ENCODE measurements at regions not wholly inside any gene's neighbourhood (a gene's known extent, or its start where the extent isn't known, plus 50 kb on each side); places are given as distances from the start of the nearest gene placed in this dataset.
"Not testable (repeated sequence)": the region's sequence is repeated elsewhere in the genome, so short reads cannot be mapped to it uniquely, and the experiment has no call there.

- peak in 1 of 6 donors; percentile 3 for DNase-seq (ENCODE audit: low read depth in 4 of 6, low spot score in 6 of 6)
- no CpG with 5 or more reads among the region's 1 CpG for WGBS (ENCODE audit: insufficient coverage)
- no peak overlapping the region for H3K4me3 ChIP-seq (ENCODE audit: low read depth, low read length)
These were observed 453.6 kb upstream of the EPHA5 start for GRCh38 chr4:66123831-66124413.

GRCh38 chr4:66123190-66123589, 452.9 kb upstream of the EPHA5 start:
- Histone ChIP-seq H3K4me1 (ENCODE audit: control insufficient read depth, insufficient read depth, low read length) (no peaks in the 10 kb centered on the region), H3K36me3 (ENCODE audit: control insufficient read depth, insufficient read depth, low read length) (no peaks in the 10 kb centered on the region), H3K27ac (ENCODE audit: low read depth, low read length) (no peak overlapping the region), H3K27me3 (ENCODE audit: control insufficient read depth, insufficient read depth, low read length) (no peaks in the 10 kb centered on the region), H3K4me3 (ENCODE audit: low read depth, low read length) (no peak overlapping the region), H3K9me3 (ENCODE audit: control insufficient read depth, insufficient read depth, low read length) (no peaks in the 10 kb centered on the region)
- DNase-seq (ENCODE audit: low read depth in 4 of 6, low spot score in 6 of 6): no peak

More at GRCh38 chr4:66123831-66124413, 453.6 kb upstream of the EPHA5 start:
- H3K36me3 ChIP-seq (ENCODE audit: control insufficient read depth, insufficient read depth, low read length): no peaks in the 10 kb centered on the region
- no peaks in the 10 kb centered on the region for H3K9me3 ChIP-seq (ENCODE audit: control insufficient read depth, insufficient read depth, low read length)
- H3K4me1 ChIP-seq (ENCODE audit: control insufficient read depth, insufficient read depth, low read length): no peaks in the 10 kb centered on the region
- H3K27ac ChIP-seq (ENCODE audit: low read depth, low read length): no peak overlapping the region
- no peaks in the 10 kb centered on the region for H3K27me3 ChIP-seq (ENCODE audit: control insufficient read depth, insufficient read depth, low read length)

DNA sequence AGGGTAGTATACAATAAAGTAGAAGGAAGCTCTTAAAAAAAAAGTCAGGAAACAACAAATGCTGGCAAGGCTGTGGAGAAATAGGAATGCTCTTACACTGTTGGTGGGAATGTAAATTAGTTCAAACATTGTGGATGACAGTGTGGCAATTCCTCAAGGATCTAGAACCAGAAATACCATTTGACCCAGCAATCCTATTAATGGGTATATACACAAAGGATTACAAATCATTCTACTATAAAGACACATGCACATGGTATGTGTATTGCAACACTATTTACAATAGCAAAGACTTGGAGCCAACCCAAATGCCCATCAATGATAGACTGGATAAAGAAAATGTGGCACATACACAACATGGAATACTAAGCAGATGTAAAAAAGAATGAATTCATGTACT, 444.9 kb upstream of the EPHA5 start:
- H3K27me3 ChIP-seq (ENCODE audit: control insufficient read depth, insufficient read depth, low read length); H3K9me3 ChIP-seq (ENCODE audit: control insufficient read depth, insufficient read depth, low read length); H3K4me3 ChIP-seq (ENCODE audit: low read depth, low read length); H3K27ac ChIP-seq (ENCODE audit: low read depth, low read length); H3K36me3 ChIP-seq (ENCODE audit: control insufficient read depth, insufficient read depth, low read length); H3K4me1 ChIP-seq (ENCODE audit: control insufficient read depth, insufficient read depth, low read length); DNase-seq (ENCODE audit: low read depth in 4 of 6, low spot score in 6 of 6): not testable (repeated sequence)

GRCh38 chr4:66108898-66109297, 438.6 kb upstream of the EPHA5 start:
- DNase-seq (ENCODE audit: low read depth in 4 of 6, low spot score in 6 of 6): no peak
- no peak overlapping the region for H3K4me3 ChIP-seq (ENCODE audit: low read depth, low read length)

GRCh38 chr4:66097218-66097617, 426.9 kb upstream of the EPHA5 start:
- H3K4me1 ChIP-seq (ENCODE audit: control insufficient read depth, insufficient read depth, low read length): no peaks in the 10 kb centered on the region
- DNase-seq (ENCODE audit: low read depth in 4 of 6, low spot score in 6 of 6): no peak
- H3K4me3 ChIP-seq (ENCODE audit: low read depth, low read length): no peak overlapping the region
- no peak overlapping the region for H3K27ac ChIP-seq (ENCODE audit: low read depth, low read length)
- no CpG with 5 or more reads among the region's 5 CpGs for WGBS (ENCODE audit: insufficient coverage)
- H3K36me3 ChIP-seq (ENCODE audit: control insufficient read depth, insufficient read depth, low read length): no peaks in the 10 kb centered on the region
- no peaks in the 10 kb centered on the region for H3K27me3 ChIP-seq (ENCODE audit: control insufficient read depth, insufficient read depth, low read length)
- H3K9me3 ChIP-seq (ENCODE audit: control insufficient read depth, insufficient read depth, low read length): no peaks in the 10 kb centered on the region

More at GRCh38 chr4:66108898-66109297, 438.6 kb upstream of the EPHA5 start:
- Histone ChIP-seq H3K4me1 (ENCODE audit: control insufficient read depth, insufficient read depth, low read length) (no peaks in the 10 kb centered on the region), H3K27me3 (ENCODE audit: control insufficient read depth, insufficient read depth, low read length) (no peaks in the 10 kb centered on the region), H3K36me3 (ENCODE audit: control insufficient read depth, insufficient read depth, low read length) (no peaks in the 10 kb centered on the region), H3K9me3 (ENCODE audit: control insufficient read depth, insufficient read depth, low read length) (peaks cover 2% of the 10 kb centered on the region), H3K27ac (ENCODE audit: low read depth, low read length) (no peak overlapping the region)

DNA sequence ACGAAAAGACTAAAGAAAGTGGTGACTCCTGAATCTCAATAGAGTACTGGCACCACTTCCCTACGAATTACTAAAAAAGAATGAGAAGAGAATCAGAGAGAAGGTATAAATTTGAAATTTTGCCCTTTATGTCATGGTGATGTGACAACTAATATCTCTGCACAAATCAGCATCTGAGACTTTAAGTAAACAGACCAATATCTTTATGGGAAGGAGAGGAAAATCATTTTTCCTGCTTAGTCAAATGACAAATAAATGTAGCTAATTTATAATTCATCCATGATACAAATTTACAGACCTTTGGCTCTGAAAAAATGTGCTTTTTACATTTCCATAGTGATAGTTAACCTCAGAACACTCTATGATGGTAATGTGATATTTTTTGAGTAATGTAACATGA, 424.8 kb upstream of the EPHA5 start:
- no peak for DNase-seq (ENCODE audit: low read depth in 4 of 6, low spot score in 6 of 6)
- H3K4me3 ChIP-seq (ENCODE audit: low read depth, low read length): no peak overlapping the region
- no peak overlapping the region for H3K27ac ChIP-seq (ENCODE audit: low read depth, low read length)
- H3K27me3 ChIP-seq (ENCODE audit: control insufficient read depth, insufficient read depth, low read length): no peaks in the 10 kb centered on the region
- H3K36me3 ChIP-seq (ENCODE audit: control insufficient read depth, insufficient read depth, low read length): no peaks in the 10 kb centered on the region
- no peaks in the 10 kb centered on the region for H3K9me3 ChIP-seq (ENCODE audit: control insufficient read depth, insufficient read depth, low read length)
- H3K4me1 ChIP-seq (ENCODE audit: control insufficient read depth, insufficient read depth, low read length): no peaks in the 10 kb centered on the region
- no CpG with 5 or more reads among the region's 2 CpGs for WGBS (ENCODE audit: insufficient coverage)

DNA sequence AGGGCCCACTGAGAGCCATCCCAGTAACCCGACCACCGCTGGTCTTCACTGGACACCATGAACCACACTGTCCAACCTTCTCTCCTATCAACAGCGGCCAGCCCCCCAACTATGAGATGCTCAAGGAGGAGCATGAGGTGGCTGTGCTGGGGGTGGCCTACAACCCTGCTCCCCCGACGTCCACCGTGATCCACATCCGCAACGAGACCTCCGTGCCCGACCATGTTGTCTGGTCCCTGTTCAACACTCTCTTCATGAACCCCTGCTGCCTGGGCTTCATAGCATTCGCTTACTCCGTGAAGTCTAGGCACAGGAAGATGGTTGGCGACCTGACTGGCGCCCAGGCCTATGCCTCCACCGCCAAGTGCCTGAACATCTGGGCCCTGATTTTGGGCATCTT, 423.8 kb upstream of the EPHA5 start:
- H3K4me1 ChIP-seq (ENCODE audit: control insufficient read depth, insufficient read depth, low read length): no peaks in the 10 kb centered on the region
- no peak for DNase-seq (ENCODE audit: low read depth in 4 of 6, low spot score in 6 of 6)
- no peaks in the 10 kb centered on the region for H3K36me3 ChIP-seq (ENCODE audit: control insufficient read depth, insufficient read depth, low read length)
- no peaks in the 10 kb centered on the region for H3K27me3 ChIP-seq (ENCODE audit: control insufficient read depth, insufficient read depth, low read length)
- WGBS (ENCODE audit: insufficient coverage): 96% methylated on average over 15 of the region's 15 CpGs
- no peak overlapping the region for H3K27ac ChIP-seq (ENCODE audit: low read depth, low read length)
- no peaks in the 10 kb centered on the region for H3K9me3 ChIP-seq (ENCODE audit: control insufficient read depth, insufficient read depth, low read length)
- no peak overlapping the region for H3K4me3 ChIP-seq (ENCODE audit: low read depth, low read length)

GRCh38 chr4:66091786-66092185, 421.5 kb upstream of the EPHA5 start:
- Histone ChIP-seq H3K4me1 (ENCODE audit: control insufficient read depth, insufficient read depth, low read length) (no peaks in the 10 kb centered on the region), H3K27ac (ENCODE audit: low read depth, low read length) (no peak overlapping the region), H3K4me3 (ENCODE audit: low read depth, low read length) (no peak overlapping the region), H3K36me3 (ENCODE audit: control insufficient read depth, insufficient read depth, low read length) (no peaks in the 10 kb centered on the region), H3K27me3 (ENCODE audit: control insufficient read depth, insufficient read depth, low read length) (no peaks in the 10 kb centered on the region), H3K9me3 (ENCODE audit: control insufficient read depth, insufficient read depth, low read length) (no peaks in the 10 kb centered on the region)
- no peak for DNase-seq (ENCODE audit: low read depth in 4 of 6, low spot score in 6 of 6)
- no CpG with 5 or more reads among the region's 1 CpG for WGBS (ENCODE audit: insufficient coverage)

- Histone ChIP-seq H3K4me1 (ENCODE audit: control insufficient read depth, insufficient read depth, low read length) (no peaks in the 10 kb centered on the region), H3K27ac (ENCODE audit: low read depth, low read length) (no peak overlapping the region), H3K36me3 (ENCODE audit: control insufficient read depth, insufficient read depth, low read length) (no peaks in the 10 kb centered on the region), H3K27me3 (ENCODE audit: control insufficient read depth, insufficient read depth, low read length) (no peaks in the 10 kb centered on the region), H3K9me3 (ENCODE audit: control insufficient read depth, insufficient read depth, low read length) (peaks cover 3% of the 10 kb centered on the region), H3K4me3 (ENCODE audit: low read depth, low read length) (no peak overlapping the region)
- DNase-seq (ENCODE audit: low read depth in 4 of 6, low spot score in 6 of 6): no peak
- no CpG with 5 or more reads among the region's 2 CpGs for WGBS (ENCODE audit: insufficient coverage)
These were observed 403.7 kb upstream of the EPHA5 start for GRCh38 chr4:66073961-66074360.

- Histone ChIP-seq H3K4me1 (ENCODE audit: control insufficient read depth, insufficient read depth, low read length) (no peaks in the 10 kb centered on the region), H3K27me3 (ENCODE audit: control insufficient read depth, insufficient read depth, low read length) (no peaks in the 10 kb centered on the region), H3K36me3 (ENCODE audit: control insufficient read depth, insufficient read depth, low read length) (no peaks in the 10 kb centered on the region), H3K9me3 (ENCODE audit: control insufficient read depth, insufficient read depth, low read length) (peaks cover 3% of the 10 kb centered on the region), H3K27ac (ENCODE audit: low read depth, low read length) (no peak overlapping the region), H3K4me3 (ENCODE audit: low read depth, low read length) (no peak overlapping the region)
- no peak for DNase-seq (ENCODE audit: low read depth in 4 of 6, low spot score in 6 of 6)
- 60% methylated on average over 1 of the region's 2 CpGs for WGBS (ENCODE audit: insufficient coverage)
These were observed 401.6 kb upstream of the EPHA5 start for GRCh38 chr4:66071911-66072310.

Measured in spinal cord (tissue), 9 donors.